ENCODE measurements at regions not wholly inside any gene's neighbourhood (a gene's known extent, or its start where the extent isn't known, plus 50 kb on each side); places are given as distances from the start of the nearest gene placed in this dataset.

GRCh38 chr13:75050419-75051046 is 431.4 kb downstream of the TBC1D4 start:
- peak; percentile 82 for DNase-seq (ENCODE audit: low read depth)

DNA sequence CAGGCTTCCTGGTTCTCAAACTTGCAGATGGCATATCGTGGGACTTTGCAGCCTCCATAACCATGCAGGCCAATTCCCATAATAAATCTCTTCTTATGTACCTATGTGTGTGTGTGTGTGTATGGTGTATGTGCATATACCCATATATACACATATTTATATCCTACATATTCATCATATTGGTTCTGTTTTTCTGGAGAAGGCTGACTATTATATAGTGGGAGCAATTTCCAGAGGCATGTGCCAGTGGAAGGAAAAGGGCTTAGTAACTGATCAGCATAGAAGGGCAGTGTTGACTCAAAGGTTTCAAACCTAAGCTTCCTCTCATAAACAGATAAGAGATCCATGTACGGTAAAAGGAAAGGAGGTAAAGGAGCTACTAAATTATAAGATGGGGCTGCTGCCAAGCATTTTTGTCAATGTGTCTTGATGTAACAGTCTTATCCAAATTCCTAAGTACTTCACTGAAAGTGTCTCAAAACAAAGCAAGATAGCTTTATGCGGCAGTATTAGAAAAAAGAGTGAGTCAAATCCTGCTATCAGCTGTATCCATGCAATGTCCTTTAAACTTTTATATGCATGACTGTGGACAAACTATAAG is 432.1 kb downstream of the TBC1D4 start:
- no peak for DNase-seq (ENCODE audit: low read depth)

GRCh38 chr13:75042807-75043206 is 439.2 kb downstream of the TBC1D4 start:
- DNase-seq (ENCODE audit: low read depth), result no peak

- DNase-seq (ENCODE audit: low read depth), result no peak
These were observed 443.4 kb downstream of the TBC1D4 start for GRCh38 chr13:75038393-75039113.

GRCh38 chr13:75025956-75026355 is 456.0 kb downstream of the TBC1D4 start:
- no peak for DNase-seq (ENCODE audit: low read depth)

- no peak for DNase-seq (ENCODE audit: low read depth)
These were observed 457.4 kb downstream of the TBC1D4 start for GRCh38 chr13:75024602-75025001.

DNA sequence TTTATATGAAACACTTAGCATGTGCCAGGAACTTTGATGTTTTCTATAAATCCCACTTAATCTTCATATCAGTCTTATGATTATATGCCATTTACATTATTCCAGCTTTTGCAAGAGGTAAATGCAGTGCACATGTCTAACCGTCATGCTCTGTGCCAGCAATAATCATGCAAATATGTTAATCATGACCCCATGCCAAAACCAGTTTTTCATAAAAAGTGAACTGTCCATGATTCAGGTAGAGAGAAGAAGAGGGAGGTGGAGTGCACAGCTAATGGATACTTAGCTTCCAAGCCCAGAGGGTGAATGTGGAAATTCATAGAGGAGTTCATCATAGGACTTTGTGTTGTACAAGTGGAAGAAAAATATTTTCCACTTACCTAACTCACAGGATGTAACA is 458.4 kb downstream of the TBC1D4 start:
- DNase-seq (ENCODE audit: low read depth), result no peak

- no peak for DNase-seq (ENCODE audit: low read depth)
These were observed 460.8 kb downstream of the TBC1D4 start for GRCh38 chr13:75021151-75021550.

DNA sequence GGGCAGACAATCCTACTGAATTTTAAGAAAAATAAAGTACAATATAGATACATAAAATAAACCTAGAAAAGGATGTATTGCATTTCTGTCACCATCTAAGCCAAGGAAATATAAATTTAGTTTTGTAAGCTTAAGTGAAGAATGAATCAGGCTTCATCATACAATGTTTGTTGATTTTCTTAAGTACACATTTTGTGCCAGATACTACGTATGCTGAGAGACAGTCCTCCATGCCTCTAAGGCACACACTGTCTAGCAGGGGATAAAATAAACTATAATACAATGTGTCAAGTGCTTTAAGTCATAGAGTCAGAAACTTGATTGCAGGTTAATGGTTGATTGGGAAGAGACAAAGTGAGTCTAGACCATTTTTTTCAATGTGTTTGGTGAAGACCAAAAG is 465.7 kb downstream of the TBC1D4 start:
- DNase-seq (ENCODE audit: low read depth), result no peak

DNA sequence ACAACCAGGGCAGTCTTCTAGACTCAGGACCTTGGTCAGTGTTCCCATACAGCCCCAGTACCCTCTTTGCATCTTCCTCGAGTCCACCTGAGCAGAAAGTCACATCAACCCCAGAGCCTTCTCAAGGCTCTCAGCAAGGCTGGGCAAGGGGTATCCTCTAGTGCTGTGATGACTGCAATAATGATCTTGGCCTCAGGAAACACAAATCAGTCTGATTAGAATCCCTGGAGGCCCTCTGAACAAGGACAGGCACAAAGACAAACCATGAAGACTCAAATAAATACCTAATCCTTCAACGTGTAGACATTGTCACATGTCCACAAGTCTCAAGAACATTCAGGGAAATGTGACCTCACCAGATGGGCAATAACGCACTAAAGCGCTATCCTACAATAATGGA is 468.2 kb downstream of the TBC1D4 start:
- DNase-seq (ENCODE audit: low read depth), result no peak

GRCh38 chr13:75010941-75011340 is 471.0 kb downstream of the TBC1D4 start:
- DNase-seq (ENCODE audit: low read depth), result no peak

GRCh38 chr13:75008926-75009325 is 473.0 kb downstream of the TBC1D4 start:
- no peak for DNase-seq (ENCODE audit: low read depth)

DNA sequence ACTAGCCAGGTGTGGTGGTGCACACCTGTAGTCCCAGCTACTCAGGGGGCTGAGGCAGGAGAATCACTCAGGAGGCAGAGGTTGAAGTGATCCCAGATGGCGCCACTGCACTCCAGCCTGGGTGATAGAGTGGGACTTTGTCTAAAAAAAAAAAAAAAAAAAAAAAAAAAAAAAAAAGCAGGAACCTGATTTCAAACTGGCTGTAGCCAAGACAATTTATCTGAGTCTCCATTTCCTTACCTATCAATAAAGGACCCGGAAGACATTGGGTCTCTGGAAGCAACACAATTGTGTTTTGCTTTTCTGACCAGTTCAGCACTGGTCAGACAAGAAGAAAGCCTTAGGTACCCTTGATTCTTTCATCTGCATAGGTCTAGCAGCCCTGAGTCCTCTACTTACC is 491.0 kb downstream of the TBC1D4 start:
- no peak for DNase-seq (ENCODE audit: low read depth)

GRCh38 chr13:74987124-74987690 is 494.8 kb downstream of the TBC1D4 start:
- no peak for DNase-seq (ENCODE audit: low read depth)

- no peak for DNase-seq (ENCODE audit: low read depth)
These were observed 495.4 kb downstream of the TBC1D4 start for GRCh38 chr13:74986609-74987008.

DNA sequence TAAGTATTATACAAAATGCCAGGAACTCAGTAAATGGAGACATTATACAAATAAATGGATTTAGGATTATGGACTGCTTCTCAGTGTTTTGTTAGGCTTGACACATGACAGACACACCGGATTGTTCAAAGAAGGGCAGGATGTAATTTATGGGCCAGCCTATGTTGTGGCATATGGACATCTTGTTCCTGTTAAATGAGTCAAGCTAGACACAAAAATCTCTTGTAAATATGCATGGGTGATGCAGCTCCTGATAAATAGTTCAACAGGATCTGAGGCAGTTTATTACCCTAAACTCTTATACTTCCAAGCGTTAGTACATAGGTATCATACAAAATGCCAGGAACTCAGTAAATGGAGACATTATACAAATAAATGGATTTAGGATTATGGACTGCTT is 502.3 kb downstream of the TBC1D4 start:
- no peak for DNase-seq (ENCODE audit: low read depth)

GRCh38 chr13:74978591-74978990 is 503.4 kb downstream of the TBC1D4 start:
- no peak for DNase-seq (ENCODE audit: low read depth)

GRCh38 chr13:74977498-74977897 is 504.5 kb downstream of the TBC1D4 start:
- no peak for DNase-seq (ENCODE audit: low read depth)

- no peak for DNase-seq (ENCODE audit: low read depth)
These were observed 506.9 kb downstream of the TBC1D4 start for GRCh38 chr13:74975111-74975510.

DNA sequence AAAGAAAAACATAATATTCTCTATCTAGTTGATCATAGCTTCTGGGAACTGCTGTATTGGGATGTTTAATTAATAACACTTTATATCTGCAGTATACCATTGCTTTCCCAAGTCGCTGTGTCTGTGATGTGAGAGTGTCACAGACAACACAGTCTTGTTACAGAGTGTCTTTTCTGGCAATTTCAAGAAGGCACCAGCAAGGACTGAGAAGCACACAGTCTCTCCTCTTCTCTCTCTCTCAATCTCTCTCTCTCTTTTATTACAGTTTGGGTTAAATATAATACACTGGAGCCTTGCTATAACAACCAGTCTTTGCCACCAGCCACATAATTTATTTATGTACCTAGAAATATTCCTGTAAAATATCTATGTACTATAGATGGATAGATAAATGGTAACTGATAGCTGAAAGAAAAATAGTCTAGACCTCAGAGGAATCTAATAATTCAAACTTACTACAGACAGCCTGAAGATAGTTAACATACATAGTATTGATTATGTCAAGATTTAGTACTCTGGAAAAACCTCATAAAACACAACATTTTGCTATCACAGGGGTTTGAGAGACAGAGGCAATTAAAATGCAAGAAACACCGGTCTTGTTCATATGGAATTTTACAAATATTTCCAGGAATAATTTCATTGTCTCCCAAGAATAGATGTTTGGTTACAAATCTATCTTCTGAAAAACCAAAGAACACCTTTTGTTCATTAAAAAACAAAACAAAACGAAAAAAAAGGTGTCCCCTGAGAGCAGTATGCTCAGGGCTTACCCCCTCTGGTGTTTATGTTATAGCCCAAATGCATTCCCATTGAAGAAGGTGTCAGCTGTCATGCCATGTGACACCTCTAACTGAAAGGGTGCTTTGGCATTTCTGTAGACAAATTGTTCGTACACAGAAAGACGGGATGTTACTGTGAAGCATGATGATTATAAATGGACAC is 507.8 kb downstream of the TBC1D4 start:
- no peak for DNase-seq (ENCODE audit: low read depth)

GRCh38 chr13:74969419-74969818 is 512.5 kb downstream of the TBC1D4 start:
- DNase-seq (ENCODE audit: low read depth), result no peak

DNA sequence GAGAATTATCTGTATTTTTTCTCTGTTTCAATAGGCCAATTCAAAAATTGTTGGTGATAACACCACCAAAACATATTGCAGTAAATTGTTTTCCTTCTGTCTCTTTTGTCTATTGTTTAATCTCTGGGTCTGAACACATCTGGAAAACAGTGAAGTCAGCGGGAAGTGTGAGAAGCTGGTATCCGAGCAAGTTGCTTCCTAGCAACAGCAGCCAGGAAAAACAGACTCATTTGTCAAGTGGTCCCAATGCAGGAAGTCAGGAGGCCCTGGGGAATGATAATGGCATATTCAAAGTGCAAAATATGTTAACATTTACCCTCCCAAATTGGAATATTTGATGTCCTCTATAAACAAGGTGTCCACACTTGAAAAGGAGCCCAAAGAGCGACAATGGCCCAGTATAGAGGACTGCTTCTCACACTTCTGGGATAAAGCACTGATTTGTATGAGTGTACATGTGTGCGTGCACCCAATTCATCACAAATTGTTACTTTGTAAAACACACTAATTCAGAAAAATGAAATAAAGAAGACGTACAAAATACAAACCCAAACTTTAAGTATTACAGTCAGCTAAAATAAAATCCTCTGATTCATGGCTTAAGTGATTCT is 515.0 kb downstream of the TBC1D4 start:
- peak; percentile 19 for DNase-seq (ENCODE audit: low read depth)
